HG03108 (cell line): ENCODE measurements at regions not wholly inside any gene's neighbourhood (a gene's known extent, or its start where the extent isn't known, plus 50 kb on each side); places are given as distances from the start of the nearest gene placed in this dataset.
"Not testable (repeated sequence)": the region's sequence is repeated elsewhere in the genome, so short reads cannot be mapped to it uniquely, and the experiment has no call there.

Source experiments
- ATAC-seq: cut with Tn5 transposase; IDR thresholded peaks from one replicate; pipeline ENCODE4 v1.9.1; 2021; ENCODE audit warnings: moderate library complexity; ENCODE audit not compliant: unreplicated experiment

GRCh38 chr6:167748458-167749379, 78.0 kb upstream of the AFDN start:
- no peak for ATAC-seq

DNA sequence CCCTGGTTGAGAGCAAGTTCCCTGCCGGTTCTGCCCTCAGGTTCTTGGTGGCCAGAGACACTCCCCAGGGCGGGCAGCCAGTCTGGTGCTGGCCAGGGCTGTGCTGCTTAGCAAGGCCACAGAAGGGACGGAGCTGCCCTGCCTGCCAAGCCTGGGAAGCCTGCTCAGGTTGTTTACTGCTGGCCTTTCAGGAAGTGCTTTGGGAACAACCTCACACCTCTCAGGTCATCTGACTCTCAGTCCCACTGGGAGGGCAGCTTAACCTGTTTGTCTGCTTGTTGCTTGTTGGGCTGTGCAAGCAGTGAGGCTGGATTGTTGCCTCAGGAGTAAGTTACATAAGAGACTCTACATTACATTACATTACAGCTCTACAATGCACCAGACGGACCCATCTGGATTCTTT, 75.8 kb upstream of the AFDN start:
- ATAC-seq: no peak

DNA sequence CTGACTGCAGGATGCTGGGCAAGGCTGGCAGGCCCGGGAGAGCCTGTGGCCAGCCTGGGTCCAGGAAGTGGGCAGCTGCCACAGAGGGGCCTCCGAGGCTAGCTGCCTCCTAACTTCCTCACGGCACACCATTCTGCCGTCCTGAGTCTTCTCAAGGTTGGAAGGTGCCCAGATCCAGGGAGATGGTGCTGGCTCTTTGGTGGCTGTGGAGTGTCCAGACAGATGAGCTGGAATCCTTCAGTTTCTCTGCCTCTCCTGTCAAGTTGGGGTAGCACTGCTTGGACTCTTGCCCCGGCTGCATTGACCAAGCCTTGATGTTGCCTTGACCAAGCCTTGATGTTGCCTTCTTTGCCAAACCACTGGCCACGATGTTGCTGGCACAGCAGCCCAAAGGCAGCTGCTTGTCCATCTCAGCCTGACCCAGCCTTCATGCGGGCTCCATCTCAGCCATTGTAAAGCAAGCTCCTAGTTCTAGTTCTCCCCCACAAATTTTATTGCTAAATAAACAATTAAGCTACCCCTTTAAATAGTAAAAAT, 75.1 kb upstream of the AFDN start:
- no peak for ATAC-seq

DNA sequence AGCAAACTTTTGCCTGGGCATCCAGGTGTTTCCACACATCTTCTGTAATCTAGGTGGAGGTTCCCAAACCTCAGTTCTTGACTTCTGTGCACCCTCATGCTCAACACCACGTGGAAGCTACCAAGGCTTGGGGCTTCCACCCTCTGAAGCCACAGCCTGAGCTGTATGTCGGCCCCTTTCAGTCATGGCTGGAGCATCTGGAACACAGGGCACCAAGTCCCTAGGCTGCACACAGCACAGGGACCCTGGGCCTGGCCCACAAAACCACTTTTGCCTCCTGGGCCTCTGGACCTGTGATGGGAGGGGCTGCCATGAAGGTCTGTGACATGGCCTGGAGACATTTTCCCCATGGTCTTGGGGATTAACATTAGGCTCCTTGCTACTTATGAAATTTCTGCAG, 73.4 kb upstream of the AFDN start:
- ATAC-seq: not testable (repeated sequence)

GRCh38 chr6:167754691-167755090, 72.0 kb upstream of the AFDN start:
- no peak for ATAC-seq

DNA sequence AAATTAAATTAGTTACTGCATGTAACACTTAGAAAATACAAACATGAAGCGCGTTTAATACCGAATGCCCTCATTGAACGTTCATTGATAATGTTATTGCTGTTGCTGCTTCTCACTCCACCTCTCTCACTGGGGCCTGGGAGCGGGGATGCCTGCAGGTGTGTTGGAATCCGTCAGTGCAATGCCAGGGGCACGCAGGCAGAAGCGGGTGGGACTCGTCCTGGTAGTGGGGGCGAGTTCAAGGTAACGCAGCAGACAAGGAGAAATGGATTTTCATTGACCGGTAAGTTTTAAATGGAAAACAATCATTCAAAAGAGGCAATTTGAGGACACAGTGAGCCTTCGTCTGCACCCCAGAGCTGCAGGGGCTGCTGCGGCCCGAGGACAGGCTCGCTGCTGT, 71.2 kb upstream of the AFDN start:
- no peak for ATAC-seq

- ATAC-seq: no peak
Measured at GRCh38 chr6:167756597-167756996, 70.1 kb upstream of the AFDN start.

DNA sequence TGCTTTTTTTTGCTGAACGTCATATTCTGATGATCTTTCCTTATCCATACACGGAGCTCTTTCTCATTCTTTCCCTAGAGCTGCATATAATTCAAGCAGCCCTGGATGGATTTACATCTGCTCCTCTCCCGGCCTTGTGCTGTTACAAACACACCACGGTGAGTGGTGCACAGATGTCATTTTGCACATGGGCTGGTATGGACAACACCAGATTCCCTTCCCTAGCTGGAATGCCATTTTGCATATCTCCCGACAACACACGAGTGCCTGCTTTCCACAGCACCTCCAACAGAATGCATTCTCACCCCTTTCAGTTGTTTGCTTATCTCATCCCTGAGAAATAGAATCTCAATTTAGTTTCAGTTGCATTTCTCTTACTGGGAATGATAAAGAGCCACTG, 69.5 kb upstream of the AFDN start:
- ATAC-seq: no peak

DNA sequence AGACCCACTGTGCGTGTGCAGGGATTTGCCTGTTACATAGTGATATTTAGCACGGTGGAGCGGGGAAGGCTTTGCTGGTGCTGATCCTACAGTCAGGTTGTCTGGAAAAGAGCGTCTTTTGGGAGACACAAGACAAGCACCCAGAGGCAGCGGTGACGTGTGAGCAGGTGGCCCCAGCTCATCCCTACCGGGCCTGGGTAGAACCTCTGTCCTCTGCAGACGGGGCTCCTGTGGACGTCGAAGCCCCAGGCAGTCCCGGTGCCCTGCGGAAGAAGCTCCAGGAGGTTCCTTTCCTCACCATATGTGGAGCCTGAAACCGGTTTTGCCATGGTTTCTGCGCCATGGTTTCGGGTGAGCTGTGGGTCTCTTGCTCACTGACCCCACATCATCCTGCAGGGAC, 68.9 kb upstream of the AFDN start:
- ATAC-seq: no peak

DNA sequence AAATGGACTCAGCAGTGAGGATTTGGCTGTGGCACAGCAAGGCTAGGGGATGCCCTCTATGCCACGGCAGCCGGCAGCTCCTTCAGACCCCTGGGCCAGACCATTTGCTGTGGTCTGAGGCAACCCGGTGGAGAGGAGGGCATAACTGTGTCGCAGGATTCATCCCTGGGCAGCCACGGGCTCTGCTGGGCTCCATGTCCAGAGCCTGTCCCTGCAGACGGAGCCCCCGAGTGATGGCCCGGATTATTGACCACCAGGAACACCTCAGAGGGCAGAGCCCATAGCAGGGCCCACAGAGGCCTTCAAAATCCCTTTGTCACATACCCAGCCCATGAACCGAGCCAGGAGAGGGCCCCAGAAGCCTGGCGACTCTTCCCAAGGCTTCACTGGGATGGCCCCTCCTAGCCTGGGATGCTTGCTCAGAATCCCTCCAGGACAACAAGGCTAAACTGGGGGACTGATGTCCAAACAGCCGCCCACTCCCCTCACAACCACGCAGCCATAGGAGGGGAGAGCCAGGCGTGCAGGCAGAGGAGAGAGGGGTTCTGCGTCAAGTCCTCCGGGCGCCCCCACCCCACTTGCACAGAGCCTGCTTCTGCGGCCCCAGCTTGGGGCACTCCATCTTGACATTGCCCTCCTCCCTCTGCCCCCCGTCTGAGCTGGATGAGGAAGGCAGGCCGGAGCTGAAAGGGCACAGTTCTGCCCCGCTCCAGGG, 68.2 kb upstream of the AFDN start:
- ATAC-seq: no peak

DNA sequence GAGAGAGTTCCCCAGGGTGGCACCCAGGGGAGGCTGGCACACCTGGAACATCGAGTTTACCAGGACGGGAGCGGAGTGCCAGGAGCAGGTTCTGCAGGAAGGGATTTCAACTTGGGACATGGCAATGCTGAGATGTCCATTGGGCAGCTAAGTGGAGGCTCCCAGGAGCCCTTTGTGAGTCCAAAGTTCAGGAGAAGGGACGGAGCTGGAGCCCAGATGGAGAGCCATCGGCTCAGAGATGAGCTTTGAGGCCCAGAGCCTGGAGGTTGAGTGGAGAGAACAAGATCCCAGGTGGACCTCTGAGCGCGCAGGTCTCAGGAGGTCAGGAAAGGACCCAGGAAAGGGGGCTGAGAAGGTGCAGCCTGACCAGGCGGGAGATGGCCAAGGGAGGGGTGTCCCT, 67.5 kb upstream of the AFDN start:
- ATAC-seq: no peak

GRCh38 chr6:167759912-167760311, 66.8 kb upstream of the AFDN start:
- no peak for ATAC-seq

DNA sequence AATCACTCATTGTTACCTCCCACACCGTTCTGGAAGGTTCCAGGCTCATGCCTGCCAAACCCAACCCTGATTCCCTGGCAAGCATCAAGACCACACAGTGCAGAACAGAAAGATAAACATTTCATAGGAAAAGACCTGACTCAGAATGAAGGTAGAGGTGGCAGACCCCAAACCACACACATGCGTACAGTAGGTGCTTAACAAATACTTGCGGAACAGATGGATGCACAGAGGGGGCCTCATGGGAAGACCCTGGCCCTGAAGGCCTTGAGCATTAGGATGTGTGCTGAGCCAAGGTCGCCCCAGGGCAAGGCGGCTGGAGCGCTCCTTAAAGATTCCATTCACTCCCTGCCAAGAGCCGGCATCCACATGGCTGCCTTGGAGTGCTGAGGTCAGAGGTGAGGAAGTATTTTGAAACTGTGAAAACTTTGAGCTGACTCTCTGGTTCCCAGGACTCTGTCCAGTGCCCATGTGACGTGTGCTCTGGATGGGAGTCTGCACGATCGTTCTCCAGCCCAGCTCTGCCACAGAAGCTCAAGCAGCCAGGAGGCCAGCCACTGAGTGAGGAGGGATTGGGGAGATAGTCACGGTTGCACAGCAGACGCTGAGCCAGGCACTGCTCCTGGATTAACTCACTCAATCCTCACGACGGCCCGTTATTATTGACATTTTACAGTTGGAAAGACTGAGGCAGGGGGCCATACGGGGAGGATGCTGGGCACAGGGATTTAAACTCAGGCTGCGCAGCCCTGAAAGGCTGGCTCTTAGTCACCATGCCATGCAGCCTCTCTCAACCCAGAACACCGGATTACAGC, 65.5 kb upstream of the AFDN start:
- ATAC-seq: no peak

- no peak for ATAC-seq
Measured at GRCh38 chr6:167761794-167762258, 64.9 kb upstream of the AFDN start.

- ATAC-seq: no peak
Measured at GRCh38 chr6:167762259-167762962, 64.3 kb upstream of the AFDN start.

DNA sequence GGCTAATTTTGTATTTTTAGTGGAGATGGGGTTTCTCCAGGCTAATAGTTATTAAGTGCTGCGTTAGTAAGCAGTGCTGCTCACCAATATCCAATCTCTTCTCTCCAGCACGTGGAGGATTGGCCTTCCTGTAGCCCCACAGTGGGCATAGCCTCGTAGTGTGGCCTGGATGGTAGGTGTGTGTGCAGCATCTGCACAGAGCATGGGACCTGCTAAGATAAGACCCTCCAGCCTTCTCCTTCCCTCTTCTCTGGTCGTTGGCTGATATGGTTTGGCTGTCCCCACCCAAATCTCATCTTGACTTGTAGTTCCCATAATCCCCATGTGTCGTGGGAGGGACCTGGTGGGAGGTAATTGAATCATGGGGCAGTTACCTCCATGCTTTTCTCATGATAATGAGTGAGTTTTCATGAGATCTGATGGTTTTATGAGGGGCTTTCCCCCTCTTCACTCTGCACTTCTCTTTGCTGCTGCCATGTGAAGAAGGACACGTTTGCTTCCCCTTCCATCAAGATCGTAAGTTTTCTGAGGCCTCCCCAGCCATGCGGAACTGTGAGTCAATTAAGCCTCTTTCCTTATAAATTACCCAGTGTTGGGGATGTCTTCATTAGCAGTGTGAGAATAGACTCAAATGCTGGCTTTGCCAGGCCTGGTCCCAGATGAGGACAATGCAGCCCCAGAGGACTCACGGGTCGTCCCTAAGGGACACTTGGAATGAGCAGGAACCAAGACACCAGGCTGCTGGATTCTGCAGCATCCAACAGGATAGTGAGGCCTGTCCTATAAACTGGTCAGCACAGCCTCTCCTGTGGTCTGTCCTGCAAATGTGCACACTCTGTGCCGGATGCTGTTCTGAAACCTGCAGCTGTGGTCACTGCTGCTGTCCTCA, 63.4 kb upstream of the AFDN start:
- no peak for ATAC-seq

DNA sequence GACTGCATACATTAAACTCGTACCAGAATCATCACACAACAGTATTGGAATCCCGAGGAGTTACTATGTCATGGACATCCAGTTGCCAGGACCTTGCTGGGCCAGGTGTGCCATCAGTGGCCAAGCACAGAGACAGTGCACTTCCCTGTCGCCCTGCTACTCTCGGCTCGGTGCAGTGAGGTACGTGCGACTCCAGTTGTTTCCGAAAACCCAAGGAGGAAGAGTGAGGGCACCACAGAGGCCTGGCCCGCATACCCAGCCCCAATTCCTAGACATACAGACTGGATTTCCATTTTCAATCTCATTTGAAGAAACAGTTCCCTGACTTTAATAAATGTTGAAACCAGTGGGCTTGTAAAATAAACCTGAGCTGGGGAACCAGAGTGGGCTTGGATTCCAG, 62.5 kb upstream of the AFDN start:
- ATAC-seq: no peak

GRCh38 chr6:167764713-167765479, 61.8 kb upstream of the AFDN start:
- ATAC-seq: no peak
